CD4-positive, alpha-beta T cell (primary cell): ENCODE measurements at regions not wholly inside any gene's neighbourhood (a gene's known extent, or its start where the extent isn't known, plus 50 kb on each side); places are given as distances from the start of the nearest gene placed in this dataset.
"Not testable (repeated sequence)": the region's sequence is repeated elsewhere in the genome, so short reads cannot be mapped to it uniquely, and the experiment has no call there.

Experiments
- ATAC-seq: fragments of 200-7000 bp; cut with Tn5 transposase; one replicate; pipeline ENCODE4 v1.10.0; 2022; ENCODE audit warnings: mild to moderate bottlenecking; ENCODE audit not compliant: poor library complexity
- CTCF ChIA-PET: fragments of 350-600 bp; sonication (Branson Sonifier 250); formaldehyde crosslinking; loops from one replicate; lab custom pipeline; 2021; ENCODE audit warnings: antibody characterized with exemption, inconsistent platforms; lab: Charles Lee
- POLR2A ChIA-PET: fragments of 350-600 bp; sonication (Branson Sonifier 250); formaldehyde crosslinking; loops from one replicate; lab custom pipeline; 2021; ENCODE audit warnings: antibody characterized with exemption, inconsistent platforms; lab: Charles Lee
- DNase-seq, 14 experiments: peaks; one replicate each; pipeline ENCODE4 v3.0.0-alpha.2; 2013 to 2020; ENCODE audit warnings: mixed read lengths in 2 of 14
- H3K27ac ChIP-seq, 2 donors: one replicate each; pipeline versions ENCODE4 v1.5.1 to v1.7.0; 2013; ENCODE audit warnings: low read length in 2 of 2, low read depth in 1 of 2, mild to moderate bottlenecking in 1 of 2
- H3K27me3 ChIP-seq, 2 experiments: 1 replicate in 1 of 2; 2 replicates in 1 of 2; pipeline versions ENCODE4 v1.6.1 to v1.7.0; 2013; ENCODE audit warnings: low read length in 2 of 2, control low read depth in 1 of 2, mild to moderate bottlenecking in 1 of 2, moderate library complexity in 1 of 2; ENCODE audit not compliant: insufficient read depth in 2 of 2, control insufficient read depth in 1 of 2
- H3K36me3 ChIP-seq: one replicate; pipeline ENCODE4 v1.6.1; 2013; ENCODE audit warnings: low read length, control low read depth; ENCODE audit not compliant: insufficient read depth
- H3K4me1 ChIP-seq: one replicate; pipeline ENCODE4 v1.6.1; 2013; ENCODE audit warnings: low read length, control low read depth; ENCODE audit not compliant: insufficient read depth
- H3K4me3 ChIP-seq: one replicate; pipeline ENCODE4 v1.5.1; 2013; ENCODE audit warnings: mild to moderate bottlenecking, low read length, moderate library complexity
- H3K9me3 ChIP-seq, 2 experiments: 1 replicate in 1 of 2; 2 replicates in 1 of 2; pipeline versions ENCODE4 v1.6.1 to v1.7.0; 2013; ENCODE audit warnings: low read length in 2 of 2, mild to moderate bottlenecking in 2 of 2, control low read depth in 1 of 2, moderate library complexity in 1 of 2; ENCODE audit not compliant: control insufficient read depth in 1 of 2, insufficient read depth in 1 of 2
- H3K27ac Mint-ChIP-seq: one replicate; pipeline ENCODE4 v1.8.0; 2020; ENCODE audit warnings: mixed read lengths
- H3K27me3 Mint-ChIP-seq: one replicate; pipeline ENCODE4 v1.8.0; 2021; ENCODE audit warnings: mixed read lengths
- H3K36me3 Mint-ChIP-seq: one replicate; pipeline ENCODE4 v1.8.0; 2021; ENCODE audit warnings: low read depth, mixed read lengths
- H3K4me1 Mint-ChIP-seq: one replicate; pipeline ENCODE4 v1.8.0; 2021; ENCODE audit warnings: low read depth, mixed read lengths
- H3K4me3 Mint-ChIP-seq: one replicate; pipeline ENCODE4 v1.8.0; 2020; ENCODE audit warnings: mild to moderate bottlenecking, mixed read lengths
- H3K9me3 Mint-ChIP-seq: one replicate; pipeline ENCODE4 v1.8.0; 2020; ENCODE audit warnings: mixed read lengths
- CTCF ChIP-seq: fragments of 200-600 bp; IDR thresholded peaks from one replicate; pipeline ENCODE4 v1.8.0; 2022; ENCODE audit warnings: antibody characterized with exemption, mild to moderate bottlenecking
- intact Hi-C, 2 experiments: fragments of 100-400 bp; cut with DNase I in 1 of 2; cut with micrococcal nuclease in 1 of 2; formaldehyde crosslinking; loops; one replicate each; pipeline versions ENCODE4 v1.15.1 to v1.9.0; 2023 to 2025; cut with DNase I, micrococcal nuclease

- no peak overlapping the region for H3K27ac ChIP-seq
- POLR2A ChIA-PET = no interaction called here
- Mint-ChIP-seq H3K27ac (no peak overlapping the region), H3K36me3 (no peaks in the 10 kb centered on the region), H3K4me1 (no peaks in the 10 kb centered on the region), H3K9me3 (peaks cover 7% of the 10 kb centered on the region), H3K27me3 (no peaks in the 10 kb centered on the region), H3K4me3 (no peak overlapping the region)
- no peaks in the 10 kb centered on the region for H3K36me3 ChIP-seq
- no peak overlapping the region for H3K4me3 ChIP-seq
- CTCF ChIA-PET = no interaction called here
- no peaks in the 10 kb centered on the region for H3K27me3 ChIP-seq
- ATAC-seq (no peak), DNase-seq (no peak)
- no peaks in the 10 kb centered on the region for H3K4me1 ChIP-seq
- H3K9me3 ChIP-seq = no peaks in the 10 kb centered on the region
- TF ChIP-seq CTCF = no peak
- intact Hi-C loops = no loop called here
Measured at GRCh38 chrY:16106613-16107012, 1582.3 kb downstream of the NLGN4Y start.

DNA sequence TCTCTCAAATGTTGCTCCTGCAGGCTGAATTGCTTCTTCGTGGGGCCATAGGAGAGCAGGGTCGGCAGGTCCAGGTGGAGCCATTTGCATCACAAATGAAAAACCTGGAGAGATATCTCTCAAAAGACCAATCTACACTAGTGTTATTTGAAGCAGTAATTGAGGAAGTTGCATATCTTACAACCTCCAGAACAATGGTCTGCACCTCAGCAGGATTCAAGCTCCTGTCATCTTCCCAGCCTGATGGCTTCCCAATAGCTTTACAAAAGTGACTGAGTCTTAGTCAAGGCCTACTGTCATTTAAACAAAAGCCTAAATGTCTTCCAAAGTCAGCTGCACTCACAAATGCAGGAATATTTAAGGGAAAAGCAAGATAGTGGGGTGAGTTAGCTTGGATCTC, 1584.5 kb downstream of the NLGN4Y start:
- no peaks in the 10 kb centered on the region for H3K9me3 ChIP-seq
- no peak overlapping the region for H3K27ac ChIP-seq
- no peak overlapping the region for H3K27ac Mint-ChIP-seq
- no peaks in the 10 kb centered on the region for H3K4me1 Mint-ChIP-seq
- ChIA-PET CTCF (no interaction called here), POLR2A (no interaction called here)
- intact Hi-C loops = no loop called here
- no peak overlapping the region for H3K4me3 Mint-ChIP-seq
- no peaks in the 10 kb centered on the region for H3K4me1 ChIP-seq
- peaks cover 12% of the 10 kb centered on the region for H3K9me3 Mint-ChIP-seq
- H3K36me3 ChIP-seq = no peaks in the 10 kb centered on the region
- DNase-seq (no peak), ATAC-seq (no peak)
- no peak for TF ChIP-seq CTCF
- H3K36me3 Mint-ChIP-seq = no peaks in the 10 kb centered on the region
- H3K27me3 Mint-ChIP-seq = no peaks in the 10 kb centered on the region
- H3K27me3 ChIP-seq = no peaks in the 10 kb centered on the region
- H3K4me3 ChIP-seq = no peak overlapping the region

- H3K4me1 ChIP-seq, ATAC-seq, H3K9me3 Mint-ChIP-seq, H3K27me3 ChIP-seq, intact Hi-C loops, CTCF ChIA-PET, H3K27ac ChIP-seq, POLR2A ChIA-PET, H3K36me3 Mint-ChIP-seq, H3K4me3 Mint-ChIP-seq, DNase-seq, H3K4me3 ChIP-seq, H3K27ac Mint-ChIP-seq, H3K36me3 ChIP-seq, H3K4me1 Mint-ChIP-seq, H3K9me3 ChIP-seq, H3K27me3 Mint-ChIP-seq: not testable (repeated sequence)
Measured at GRCh38 chrY:16120096-16120495, 1595.8 kb downstream of the NLGN4Y start.

- Mint-ChIP-seq H3K4me3 (no peak overlapping the region), H3K27ac (no peak overlapping the region), H3K36me3 (no peaks in the 10 kb centered on the region), H3K27me3 (no peaks in the 10 kb centered on the region), H3K4me1 (no peaks in the 10 kb centered on the region), H3K9me3 (no peaks in the 10 kb centered on the region)
- no peak for ATAC-seq
- no peak overlapping the region for H3K27ac ChIP-seq
- no peak for TF ChIP-seq CTCF
- no peaks in the 10 kb centered on the region for H3K4me1 ChIP-seq
- POLR2A ChIA-PET = no interaction called here
- H3K36me3 ChIP-seq = no peaks in the 10 kb centered on the region
- no peaks in the 10 kb centered on the region for H3K9me3 ChIP-seq
- no peak for DNase-seq
- intact Hi-C loops = no loop called here
- H3K27me3 ChIP-seq = no peaks in the 10 kb centered on the region
- H3K4me3 ChIP-seq = no peak overlapping the region
- CTCF ChIA-PET = no interaction called here
Measured at GRCh38 chrY:16121988-16122387, 1597.7 kb downstream of the NLGN4Y start.
